Gastroesophageal sphincter (tissue), 3 donors: ENCODE measurements at regions not wholly inside any gene's neighbourhood (a gene's known extent, or its start where the extent isn't known, plus 50 kb on each side); places are given as distances from the start of the nearest gene placed in this dataset.

ENCODE experiments used
- EP300 ChIP-seq: sonication (generic); formaldehyde crosslinking; IDR thresholded peaks from one replicate; pipeline ENCODE4 v1.6.1; 2017; ENCODE audit warnings: antibody characterized with exemption, mild to moderate bottlenecking
- POLR2A ChIP-seq, 2 donors: fragments of 450-650 bp; IDR thresholded peaks; one replicate each; pipeline ENCODE4 v1.6.1; 2017; ENCODE audit warnings: antibody characterized with exemption in 2 of 2, mild to moderate bottlenecking in 2 of 2, moderate library complexity in 1 of 2
- POLR2AphosphoS5 ChIP-seq: sonication (generic); formaldehyde crosslinking; IDR thresholded peaks from one replicate; pipeline ENCODE4 v1.6.1; 2017; ENCODE audit warnings: antibody characterized with exemption
- TF ChIP-seq, protein P1 (sequence below), 4 experiments: fragments of 200-600 bp in 2 of 4; fragments of 450-650 bp in 2 of 4; sonication (generic) in 1 of 4; IDR thresholded peaks; one replicate each; pipeline ENCODE4 v1.5.1; 2017 to 2019; ENCODE audit warnings: antibody characterized with exemption in 4 of 4, mild to moderate bottlenecking in 2 of 4, moderate library complexity in 2 of 4

DNA sequence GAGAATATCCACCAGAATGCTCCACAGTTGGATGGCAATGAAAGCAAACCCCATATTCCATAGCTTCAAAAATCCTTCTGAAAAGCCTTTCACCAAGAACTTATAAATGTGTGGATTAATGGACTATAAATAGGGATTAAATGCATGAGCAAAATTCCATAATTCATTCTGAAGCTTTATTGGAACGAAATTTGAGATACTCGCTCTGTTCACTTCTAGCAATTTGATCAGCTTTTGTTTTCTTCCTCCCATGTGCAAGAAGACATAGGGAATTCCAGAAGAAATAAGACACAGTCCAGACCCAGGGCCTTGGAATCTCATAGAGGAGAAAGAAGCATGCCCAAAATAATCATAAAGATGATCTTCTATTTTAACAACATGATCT, 285.9 kb upstream of the TMPO start:
- no peak for TF ChIP-seq POLR2A (IDR thresholded peaks at IDR 0.05)
- TF ChIP-seq, protein P1, sequence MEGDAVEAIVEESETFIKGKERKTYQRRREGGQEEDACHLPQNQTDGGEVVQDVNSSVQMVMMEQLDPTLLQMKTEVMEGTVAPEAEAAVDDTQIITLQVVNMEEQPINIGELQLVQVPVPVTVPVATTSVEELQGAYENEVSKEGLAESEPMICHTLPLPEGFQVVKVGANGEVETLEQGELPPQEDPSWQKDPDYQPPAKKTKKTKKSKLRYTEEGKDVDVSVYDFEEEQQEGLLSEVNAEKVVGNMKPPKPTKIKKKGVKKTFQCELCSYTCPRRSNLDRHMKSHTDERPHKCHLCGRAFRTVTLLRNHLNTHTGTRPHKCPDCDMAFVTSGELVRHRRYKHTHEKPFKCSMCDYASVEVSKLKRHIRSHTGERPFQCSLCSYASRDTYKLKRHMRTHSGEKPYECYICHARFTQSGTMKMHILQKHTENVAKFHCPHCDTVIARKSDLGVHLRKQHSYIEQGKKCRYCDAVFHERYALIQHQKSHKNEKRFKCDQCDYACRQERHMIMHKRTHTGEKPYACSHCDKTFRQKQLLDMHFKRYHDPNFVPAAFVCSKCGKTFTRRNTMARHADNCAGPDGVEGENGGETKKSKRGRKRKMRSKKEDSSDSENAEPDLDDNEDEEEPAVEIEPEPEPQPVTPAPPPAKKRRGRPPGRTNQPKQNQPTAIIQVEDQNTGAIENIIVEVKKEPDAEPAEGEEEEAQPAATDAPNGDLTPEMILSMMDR (IDR thresholded peaks at IDR 0.05), result no peak
- TF ChIP-seq POLR2AphosphoS5, result no peak
- no peak for TF ChIP-seq EP300
